ENCODE measurements at regions not wholly inside any gene's neighbourhood (a gene's known extent, or its start where the extent isn't known, plus 50 kb on each side); places are given as distances from the start of the nearest gene placed in this dataset.
A peak's percentile ranks its signal among the peaks of the same experiment; 100 is the strongest.

GRCh38 chr1:185445594-185445993 lies 128.6 kb upstream of the IVNS1ABP start:
- no peak overlapping the region for H3K4me3 Mint-ChIP-seq

GRCh38 chr1:185444676-185445075 lies 127.6 kb upstream of the IVNS1ABP start:
- Mint-ChIP-seq H3K4me1 (peaks cover 35% of the 10 kb centered on the region), H3K27me3 (ENCODE audit: low read depth) (no peaks in the 10 kb centered on the region), H3K27ac (no peak overlapping the region), H3K4me3 (no peak overlapping the region), H3K36me3 (peaks cover 2% of the 10 kb centered on the region), H3K9me3 (peaks cover 14% of the 10 kb centered on the region)
- no peak for DNase-seq (ENCODE audit: low spot score in 2 of 2, unreplicated experiment in 2 of 2)
- no peak for TF ChIP-seq CTCF (IDR thresholded peaks at IDR 0.05; ENCODE audit: unreplicated experiment)

More at GRCh38 chr1:185445594-185445993, 128.6 kb upstream of the IVNS1ABP start:
- H3K27me3 Mint-ChIP-seq (ENCODE audit: low read depth): no peaks in the 10 kb centered on the region
- peaks cover 35% of the 10 kb centered on the region for H3K4me1 Mint-ChIP-seq
- no peak for TF ChIP-seq CTCF (IDR thresholded peaks at IDR 0.05; ENCODE audit: unreplicated experiment)
- no peak overlapping the region for H3K27ac Mint-ChIP-seq
- H3K36me3 Mint-ChIP-seq: peaks cover 2% of the 10 kb centered on the region
- peaks cover 18% of the 10 kb centered on the region for H3K9me3 Mint-ChIP-seq
- DNase-seq (ENCODE audit: low spot score in 2 of 2, unreplicated experiment in 2 of 2): no peak

GRCh38 chr1:185442050-185442449 lies 125.0 kb upstream of the IVNS1ABP start:
- Mint-ChIP-seq H3K27ac (no peak overlapping the region), H3K36me3 (no peaks in the 10 kb centered on the region), H3K4me1 (peaks cover 35% of the 10 kb centered on the region), H3K9me3 (no peaks in the 10 kb centered on the region), H3K4me3 (no peak overlapping the region), H3K27me3 (ENCODE audit: low read depth) (no peaks in the 10 kb centered on the region)
- no peak for TF ChIP-seq CTCF (IDR thresholded peaks at IDR 0.05; ENCODE audit: unreplicated experiment)
- DNase-seq (ENCODE audit: low spot score in 2 of 2, unreplicated experiment in 2 of 2): peak in 1 of 2 experiments; percentile 49

DNA sequence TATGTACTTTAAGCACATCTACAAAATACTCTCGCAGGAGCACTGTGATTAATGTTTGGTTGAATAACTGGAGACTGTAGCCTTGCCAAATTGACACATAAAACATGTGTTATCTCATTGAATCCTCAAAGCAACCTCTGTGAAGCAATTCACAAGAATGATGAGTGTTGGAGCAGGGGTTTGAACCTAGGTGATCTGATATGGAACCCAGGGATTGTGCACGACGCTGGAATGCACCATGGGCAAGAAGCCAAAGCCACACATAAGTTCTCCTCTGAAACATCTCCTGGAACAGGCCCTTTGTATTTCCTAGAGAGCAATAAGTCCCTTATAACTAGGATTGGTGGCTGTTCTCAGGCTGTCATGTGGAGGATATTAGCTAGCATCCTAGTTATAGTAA lies 124.6 kb upstream of the IVNS1ABP start:
- Mint-ChIP-seq H3K9me3 (no peaks in the 10 kb centered on the region), H3K27me3 (ENCODE audit: low read depth) (no peaks in the 10 kb centered on the region), H3K36me3 (no peaks in the 10 kb centered on the region), H3K27ac (no peak overlapping the region), H3K4me1 (peaks cover 36% of the 10 kb centered on the region), H3K4me3 (no peak overlapping the region)
- no peak for TF ChIP-seq CTCF (IDR thresholded peaks at IDR 0.05; ENCODE audit: unreplicated experiment)
- peak; percentile 35 to 75 for DNase-seq (ENCODE audit: low spot score in 2 of 2, unreplicated experiment in 2 of 2)

- H3K4me1 Mint-ChIP-seq: peaks cover 39% of the 10 kb centered on the region
- no peaks in the 10 kb centered on the region for H3K9me3 Mint-ChIP-seq
- no peak overlapping the region for H3K4me3 Mint-ChIP-seq
- no peaks in the 10 kb centered on the region for H3K27me3 Mint-ChIP-seq (ENCODE audit: low read depth)
- TF ChIP-seq CTCF (IDR thresholded peaks at IDR 0.05; ENCODE audit: unreplicated experiment): no peak
- no peaks in the 10 kb centered on the region for H3K36me3 Mint-ChIP-seq
- no peak for DNase-seq (ENCODE audit: low spot score in 2 of 2, unreplicated experiment in 2 of 2)
- H3K27ac Mint-ChIP-seq: no peak overlapping the region
Measured at GRCh38 chr1:185440877-185441276, 123.8 kb upstream of the IVNS1ABP start.
